ENCODE measurements at regions not wholly inside any gene's neighbourhood (a gene's known extent, or its start where the extent isn't known, plus 50 kb on each side); places are given as distances from the start of the nearest gene placed in this dataset.
A peak's percentile ranks its signal among the peaks of the same experiment; 100 is the strongest.

DNA sequence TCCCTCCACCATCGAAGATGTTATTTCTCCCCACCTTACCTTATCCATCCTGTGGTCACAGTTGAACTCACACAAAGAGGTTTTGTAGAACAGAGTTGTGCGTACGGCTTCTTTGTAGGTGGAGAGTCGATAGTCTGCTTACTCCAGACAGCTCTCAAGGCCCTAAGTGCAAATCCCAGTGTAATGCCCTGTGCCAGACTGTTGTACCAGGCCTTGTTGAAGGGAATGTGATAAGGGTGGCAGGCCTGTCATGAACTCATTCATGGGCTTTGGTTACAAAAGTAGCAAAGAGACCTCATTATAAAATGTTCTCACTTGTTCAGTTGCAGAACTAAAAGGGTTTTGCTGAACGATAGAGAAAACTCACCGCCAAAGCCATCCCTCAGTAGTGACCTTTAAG, 288.7 kb upstream of the CADM1 start:
- Histone ChIP-seq H3K9me3 (no peaks in the 10 kb centered on the region), H3K4me1 (peaks cover 4% of the 10 kb centered on the region), H3K27me3 (no peaks in the 10 kb centered on the region), H3K4me3 (no peak overlapping the region), H3K27ac (no peak overlapping the region), H3K36me3 (ENCODE audit: low read depth, missing control alignments) (no peaks in the 10 kb centered on the region)
- TF ChIP-seq POLR2A (IDR thresholded peaks at IDR 0.05): no peak
- TF ChIP-seq, protein P1, sequence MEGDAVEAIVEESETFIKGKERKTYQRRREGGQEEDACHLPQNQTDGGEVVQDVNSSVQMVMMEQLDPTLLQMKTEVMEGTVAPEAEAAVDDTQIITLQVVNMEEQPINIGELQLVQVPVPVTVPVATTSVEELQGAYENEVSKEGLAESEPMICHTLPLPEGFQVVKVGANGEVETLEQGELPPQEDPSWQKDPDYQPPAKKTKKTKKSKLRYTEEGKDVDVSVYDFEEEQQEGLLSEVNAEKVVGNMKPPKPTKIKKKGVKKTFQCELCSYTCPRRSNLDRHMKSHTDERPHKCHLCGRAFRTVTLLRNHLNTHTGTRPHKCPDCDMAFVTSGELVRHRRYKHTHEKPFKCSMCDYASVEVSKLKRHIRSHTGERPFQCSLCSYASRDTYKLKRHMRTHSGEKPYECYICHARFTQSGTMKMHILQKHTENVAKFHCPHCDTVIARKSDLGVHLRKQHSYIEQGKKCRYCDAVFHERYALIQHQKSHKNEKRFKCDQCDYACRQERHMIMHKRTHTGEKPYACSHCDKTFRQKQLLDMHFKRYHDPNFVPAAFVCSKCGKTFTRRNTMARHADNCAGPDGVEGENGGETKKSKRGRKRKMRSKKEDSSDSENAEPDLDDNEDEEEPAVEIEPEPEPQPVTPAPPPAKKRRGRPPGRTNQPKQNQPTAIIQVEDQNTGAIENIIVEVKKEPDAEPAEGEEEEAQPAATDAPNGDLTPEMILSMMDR (IDR thresholded peaks at IDR 0.05): no peak
- WGBS, 2 donors: 58 to 69% methylated on average over 6 of the region's 6 CpGs
- intact Hi-C loops (cut with DNase I; ENCODE audit: low total_unique reads): no loop called here
- DNase-seq: peak; percentile 69

DNA sequence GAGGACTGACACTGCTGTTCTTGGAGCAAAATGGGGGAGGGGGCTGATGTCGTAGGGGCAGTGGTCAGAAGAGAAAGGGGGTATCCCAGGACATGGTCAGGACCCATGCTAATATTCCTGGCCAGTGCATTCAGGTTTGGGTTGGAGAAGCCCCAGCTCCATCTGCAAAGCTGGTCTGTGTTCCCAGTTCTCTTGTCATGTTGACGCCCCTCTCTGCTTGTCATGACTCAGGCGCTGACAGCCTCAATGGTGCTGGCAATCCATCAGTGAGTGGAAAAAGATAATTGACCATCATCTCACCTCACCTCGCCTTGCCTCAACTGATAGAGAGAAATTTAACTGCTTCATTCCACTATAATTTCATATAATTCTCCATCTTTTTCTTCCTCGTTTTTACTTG, 283.1 kb upstream of the CADM1 start:
- WGBS, 2 donors: 91 to 94% methylated on average over 5 of the region's 5 CpGs
- H3K9me3 ChIP-seq: no peaks in the 10 kb centered on the region
- intact Hi-C loops (cut with DNase I; ENCODE audit: low total_unique reads): no loop called here
- DNase-seq: no peak
- TF ChIP-seq, protein P1 (IDR thresholded peaks at IDR 0.05): no peak
- TF ChIP-seq POLR2A (IDR thresholded peaks at IDR 0.05): no peak
- H3K4me1 ChIP-seq: peaks cover 8% of the 10 kb centered on the region
- no peaks in the 10 kb centered on the region for H3K27me3 ChIP-seq
- no peak overlapping the region for H3K27ac ChIP-seq
- no peak overlapping the region for H3K4me3 ChIP-seq
- H3K36me3 ChIP-seq (ENCODE audit: low read depth, missing control alignments): no peaks in the 10 kb centered on the region

DNA sequence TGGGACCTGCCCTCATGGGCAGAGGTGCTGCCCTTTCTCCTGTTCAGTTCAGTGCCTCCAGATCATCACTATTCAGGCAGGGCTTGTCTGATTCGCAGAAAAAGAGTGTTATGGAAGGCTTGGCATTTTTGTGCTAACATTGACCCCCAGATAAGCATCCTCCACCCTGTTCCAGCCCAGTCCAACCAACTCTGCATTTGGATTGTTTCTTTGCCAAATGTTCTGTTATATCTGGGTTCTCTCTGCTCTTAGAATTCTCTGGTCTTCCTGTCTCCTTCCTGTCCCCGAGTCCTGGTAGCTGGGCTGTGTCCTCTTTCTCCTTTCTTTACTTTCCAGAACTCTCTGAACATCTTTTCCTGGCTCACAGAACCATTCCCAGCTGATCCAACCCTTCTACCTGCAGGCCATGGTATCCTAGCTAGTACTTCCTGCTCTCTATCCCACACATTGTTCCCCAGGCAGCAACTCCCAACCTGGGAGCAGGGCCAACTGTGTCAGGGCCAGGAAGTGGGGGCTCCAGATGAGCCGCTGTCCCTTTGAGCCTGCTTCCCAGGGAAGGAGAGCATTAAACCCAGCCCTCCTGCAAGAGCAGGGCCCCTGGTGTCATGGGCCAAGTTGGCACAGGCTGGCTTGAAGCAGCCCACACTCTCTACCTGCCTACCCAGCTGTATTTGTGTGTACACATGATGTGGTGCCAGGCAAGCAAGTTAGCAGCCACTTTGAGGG, 280.7 kb upstream of the CADM1 start:
- Histone ChIP-seq H3K36me3 (ENCODE audit: low read depth, missing control alignments) (no peaks in the 10 kb centered on the region), H3K4me1 (peaks cover 8% of the 10 kb centered on the region), H3K27me3 (no peaks in the 10 kb centered on the region), H3K27ac (no peak overlapping the region), H3K4me3 (no peak overlapping the region), H3K9me3 (no peaks in the 10 kb centered on the region)
- 31 to 51% methylated on average over 3 of the region's 3 CpGs for WGBS, 2 donors
- no peak for TF ChIP-seq POLR2A (IDR thresholded peaks at IDR 0.05)
- TF ChIP-seq, protein P1 (IDR thresholded peaks at IDR 0.05): no peak
- peak; percentile 23 for DNase-seq
- intact Hi-C loops (cut with DNase I; ENCODE audit: low total_unique reads): no loop called here

DNA sequence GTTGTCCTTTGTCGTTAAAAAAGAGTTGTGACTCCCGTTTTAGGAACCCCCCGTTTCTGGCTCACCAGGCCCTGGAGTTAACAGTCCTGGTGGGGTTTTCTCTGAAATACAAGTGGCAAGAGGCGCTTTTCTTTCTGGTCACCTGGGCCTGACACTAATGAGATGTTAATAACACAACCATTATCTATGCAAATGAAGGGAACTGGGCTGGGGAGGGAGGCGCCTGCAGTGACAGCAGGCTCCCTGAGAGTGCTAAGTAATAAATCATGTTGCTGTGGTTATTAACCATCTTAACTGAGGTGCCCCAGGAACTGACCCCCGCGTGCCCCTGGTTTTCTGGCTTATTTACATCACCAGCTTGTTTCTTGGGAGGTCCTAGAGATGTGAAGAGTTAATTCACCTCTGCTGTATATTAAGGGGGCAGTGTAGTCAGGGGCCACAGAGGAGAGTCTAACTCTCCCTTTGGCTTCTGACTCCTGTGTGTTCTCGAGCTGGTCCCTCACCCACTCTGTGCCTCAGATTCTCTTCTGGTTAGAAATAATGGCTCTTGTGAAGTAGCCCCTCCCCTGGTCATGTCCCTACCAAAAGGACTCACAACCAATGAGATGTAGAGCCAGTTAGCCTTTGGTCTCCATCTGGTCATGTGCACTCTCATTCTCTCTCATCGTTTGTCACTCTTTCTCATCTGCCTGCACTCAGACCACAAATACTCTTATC, 276.6 kb upstream of the CADM1 start:
- intact Hi-C loops (cut with DNase I; ENCODE audit: low total_unique reads): no loop called here
- Histone ChIP-seq H3K9me3 (no peaks in the 10 kb centered on the region), H3K27ac (no peak overlapping the region), H3K36me3 (ENCODE audit: low read depth, missing control alignments) (no peaks in the 10 kb centered on the region), H3K4me1 (peaks cover 14% of the 10 kb centered on the region), H3K27me3 (no peaks in the 10 kb centered on the region), H3K4me3 (no peak overlapping the region)
- WGBS, 2 donors: 79 to 85% methylated on average over 9 of the region's 9 CpGs
- no peak for DNase-seq
- TF ChIP-seq, protein P1 (IDR thresholded peaks at IDR 0.05): no peak
- TF ChIP-seq POLR2A (IDR thresholded peaks at IDR 0.05): no peak
